Lower leg skin (tissue), 4 donors: ENCODE measurements at regions not wholly inside any gene's neighbourhood (a gene's known extent, or its start where the extent isn't known, plus 50 kb on each side); places are given as distances from the start of the nearest gene placed in this dataset.

Experiments used
- DNase-seq, 2 donors: peaks; one replicate each; pipeline ENCODE4 v3.0.0-alpha.2; 2019; ENCODE audit warnings: low spot score in 2 of 2
- H3K4me3 ChIP-seq: fragments of 200-600 bp; sonication (generic); 2 replicates; pipeline ENCODE4 v1.5.1; 2017; ENCODE audit warnings: mild to moderate bottlenecking, low read depth; ENCODE audit not compliant: poor library complexity, severe bottlenecking
- CTCF ChIP-seq, 3 donors: fragments of 450-650 bp; IDR thresholded peaks; one replicate each; pipeline ENCODE4 v1.5.1; 2016; ENCODE audit warnings: antibody characterized with exemption in 3 of 3, mild to moderate bottlenecking in 3 of 3, moderate library complexity in 2 of 3
- POLR2A ChIP-seq, 2 donors: fragments of 450-650 bp; IDR thresholded peaks; one replicate each; pipeline ENCODE4 v1.6.1; 2016 to 2017; ENCODE audit warnings: antibody characterized with exemption in 2 of 2, mild to moderate bottlenecking in 1 of 2, moderate library complexity in 1 of 2
- WGBS, 2 donors: methylation state at CpG; one replicate each; pipeline ENCODE4 v1.1.5; 2018; 5-methylcytosine and 5-hydroxymethylcytosine counted together
- intact Hi-C: fragments of 100-400 bp; cut with DNase I; formaldehyde crosslinking; loops from one replicate; pipeline ENCODE4 v1.15.0; 2023; ENCODE audit warnings: low total_unique reads

- H3K4me3 ChIP-seq: no peak overlapping the region
- 60% methylated on average over 3 of the region's 3 CpGs for WGBS, 2 donors
- no peak for DNase-seq
- TF ChIP-seq POLR2A (IDR thresholded peaks at IDR 0.05): no peak
- no peak for TF ChIP-seq CTCF (IDR thresholded peaks at IDR 0.05)
- intact Hi-C loops: no loop called here
These were observed 137.4 kb downstream of the TMEM114 start for GRCh38 chr16:8452941-8453340.

DNA sequence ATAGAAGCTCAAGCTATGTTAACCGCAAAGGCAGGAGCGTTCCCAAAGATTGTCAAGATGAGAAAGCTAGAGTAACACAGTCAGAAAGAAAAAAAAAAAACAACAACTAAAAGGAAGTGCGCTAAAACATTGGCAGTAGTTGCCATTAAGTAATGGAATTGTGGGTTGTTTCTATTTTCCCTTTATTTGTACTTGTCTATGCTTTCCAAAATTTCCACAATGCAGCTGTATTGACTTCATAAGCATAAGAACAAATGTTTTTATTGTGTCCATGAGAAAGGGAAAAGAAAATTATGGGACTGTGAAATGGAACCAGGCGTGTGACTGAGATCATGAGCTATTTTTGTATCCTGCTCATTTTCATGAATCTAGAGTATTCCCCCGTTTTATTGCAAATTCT lies 153.4 kb downstream of the TMEM114 start:
- H3K4me3 ChIP-seq: no peak overlapping the region
- TF ChIP-seq POLR2A (IDR thresholded peaks at IDR 0.05) (no peak), CTCF (IDR thresholded peaks at IDR 0.05) (no peak)
- DNase-seq: no peak
- intact Hi-C loops: no loop called here
- WGBS, 2 donors: 70 to 76% methylated on average over 5 of the region's 5 CpGs

DNA sequence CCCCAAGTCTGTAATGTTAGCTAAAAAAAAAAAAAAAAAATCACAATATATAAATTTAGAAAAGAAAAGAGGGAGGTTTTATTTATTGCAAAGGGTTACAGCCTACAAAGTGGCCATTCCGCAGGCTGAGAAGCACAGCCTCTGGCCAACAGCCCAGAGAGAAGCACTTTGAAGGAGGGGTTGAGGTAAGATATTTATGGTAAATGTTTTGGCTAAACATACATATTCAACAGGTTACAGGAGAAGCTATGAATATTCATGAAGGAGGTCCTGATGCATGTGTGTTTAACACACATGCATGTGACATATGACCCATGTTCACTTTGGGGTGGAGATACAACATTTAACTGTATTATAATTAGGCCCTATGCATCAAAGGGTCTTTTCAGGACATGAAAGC lies 158.5 kb downstream of the TMEM114 start:
- TF ChIP-seq POLR2A (IDR thresholded peaks at IDR 0.05): no peak
- TF ChIP-seq CTCF (IDR thresholded peaks at IDR 0.05): no peak
- WGBS, 2 donors: 77 to 83% methylated on average over 1 of the region's 1 CpG
- H3K4me3 ChIP-seq: no peak overlapping the region
- DNase-seq: no peak
- intact Hi-C loops: no loop called here

- TF ChIP-seq POLR2A (IDR thresholded peaks at IDR 0.05): no peak
- no peak for TF ChIP-seq CTCF (IDR thresholded peaks at IDR 0.05)
- no peak for DNase-seq
- 56 to 62% methylated on average over 3 of the region's 3 CpGs for WGBS, 2 donors
- H3K4me3 ChIP-seq: no peak overlapping the region
- intact Hi-C loops: no loop called here
These were observed 159.9 kb downstream of the TMEM114 start for GRCh38 chr16:8430401-8430800.

DNA sequence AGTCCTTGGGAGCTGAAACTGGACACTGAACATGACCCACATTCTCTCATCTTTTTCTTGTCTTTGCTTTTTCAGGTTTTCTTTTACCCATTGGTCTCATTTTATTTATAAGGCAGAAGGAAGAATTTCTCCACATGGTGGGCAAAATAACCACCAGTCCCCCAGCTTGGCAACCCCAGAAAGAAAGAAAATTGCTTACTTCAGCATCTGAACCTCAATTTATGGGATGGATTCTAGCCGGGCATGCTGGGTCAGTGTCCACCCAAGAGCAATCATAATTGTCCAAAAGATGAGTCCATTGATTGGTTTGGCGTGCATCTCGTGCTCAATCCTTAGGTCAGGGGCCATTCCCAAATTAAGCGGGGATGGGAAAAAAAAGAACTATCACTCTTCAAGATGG lies 163.7 kb downstream of the TMEM114 start:
- no peak for DNase-seq
- TF ChIP-seq CTCF (IDR thresholded peaks at IDR 0.05) (no peak), POLR2A (IDR thresholded peaks at IDR 0.05) (no peak)
- intact Hi-C loops: no loop called here
- WGBS, 2 donors: 90 to 95% methylated on average over 4 of the region's 4 CpGs
- H3K4me3 ChIP-seq: no peak overlapping the region

DNA sequence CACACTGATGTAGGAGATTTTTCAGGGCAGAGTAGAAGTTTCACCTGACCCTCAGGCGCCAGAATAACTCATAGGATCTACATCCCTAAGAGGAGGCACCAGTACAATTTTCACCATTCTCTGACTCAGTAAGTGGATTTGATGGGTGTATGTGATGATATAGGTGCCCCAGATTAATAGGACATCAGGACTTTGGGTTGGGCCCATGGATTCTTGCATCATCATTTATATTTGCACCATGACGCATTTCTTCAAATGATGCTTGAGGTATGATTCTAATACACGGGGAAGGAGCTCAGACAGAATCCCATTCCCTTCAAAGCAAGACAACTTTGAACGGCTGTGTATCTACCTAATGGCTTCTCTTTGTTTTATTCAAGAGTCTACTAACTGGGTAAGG lies 173.2 kb downstream of the TMEM114 start:
- no peak for DNase-seq
- TF ChIP-seq CTCF (IDR thresholded peaks at IDR 0.05): no peak
- H3K4me3 ChIP-seq: no peak overlapping the region
- intact Hi-C loops: no loop called here
- WGBS, 2 donors: 88 to 90% methylated on average over 4 of the region's 4 CpGs
